ENCODE measurements at regions not wholly inside any gene's neighbourhood (a gene's known extent, or its start where the extent isn't known, plus 50 kb on each side); places are given as distances from the start of the nearest gene placed in this dataset.

DNA sequence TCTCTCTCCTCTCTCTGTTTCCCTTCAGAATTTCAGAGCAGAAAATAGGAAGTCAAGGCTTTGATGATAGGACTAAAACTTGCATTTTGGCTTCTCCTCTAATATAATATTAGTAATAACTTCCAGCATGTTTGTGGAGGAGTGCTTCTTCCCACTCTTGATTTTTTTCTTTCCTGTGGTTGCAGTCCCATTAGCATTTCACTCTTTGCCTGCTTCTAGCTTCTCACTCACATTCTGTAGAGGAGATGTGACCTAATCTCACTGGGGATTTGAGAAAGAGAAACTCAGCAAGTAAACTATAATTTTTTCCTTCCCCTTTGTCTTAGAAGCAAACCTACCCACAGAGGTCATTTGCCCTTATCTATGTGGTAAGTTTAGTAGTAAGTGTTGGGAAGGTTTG, 169.4 kb upstream of the HTR2A start:
- TF ChIP-seq CTCF (IDR thresholded peaks at IDR 0.05): no peak
- TF ChIP-seq POLR2A (IDR thresholded peaks at IDR 0.05): no peak

Measured in adrenal gland (tissue), 5 donors.